Breast epithelium (tissue), 3 donors: ENCODE measurements at regions not wholly inside any gene's neighbourhood (a gene's known extent, or its start where the extent isn't known, plus 50 kb on each side); places are given as distances from the start of the nearest gene placed in this dataset.

Experiments
- CTCF ChIP-seq, 3 donors: fragments of 450-650 bp; IDR thresholded peaks; one replicate each; pipeline ENCODE4 v1.5.1; 2016 to 2017; ENCODE audit warnings: antibody characterized with exemption in 3 of 3, mild to moderate bottlenecking in 3 of 3, moderate library complexity in 3 of 3
- POLR2A ChIP-seq: fragments of 450-650 bp; IDR thresholded peaks from one replicate; pipeline ENCODE4 v1.6.1; 2016; ENCODE audit warnings: antibody characterized with exemption, mild to moderate bottlenecking, moderate library complexity
- POLR2AphosphoS5 ChIP-seq, 3 donors: sonication (generic); formaldehyde crosslinking; IDR thresholded peaks; one replicate each; pipeline ENCODE4 v1.6.1; 2017; ENCODE audit warnings: antibody characterized with exemption in 3 of 3

DNA sequence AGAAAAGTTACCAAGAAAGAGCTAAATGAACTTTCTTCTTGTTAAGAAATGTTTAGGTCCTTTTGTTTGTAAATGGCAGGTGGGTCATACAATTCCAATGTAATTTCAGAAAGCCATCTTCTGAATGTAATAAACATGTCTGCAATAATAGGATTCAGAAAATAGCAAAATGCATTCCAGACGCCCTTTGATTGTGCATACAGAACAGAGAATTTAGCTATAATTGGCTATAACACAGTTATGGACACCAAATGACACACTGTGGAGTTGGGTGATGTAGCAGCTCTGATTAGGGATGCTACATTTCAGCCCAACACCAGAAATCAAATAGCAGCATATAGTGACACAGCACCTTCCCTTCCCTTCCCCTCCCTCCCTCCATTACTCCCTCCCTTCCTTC, 240.8 kb downstream of the SNX10 start:
- no peak for TF ChIP-seq POLR2A
- no peak for TF ChIP-seq POLR2AphosphoS5 (IDR thresholded peaks at IDR 0.05)
- TF ChIP-seq CTCF (IDR thresholded peaks at IDR 0.05) = no peak
